MM.1S (cell line): ENCODE measurements at regions not wholly inside any gene's neighbourhood (a gene's known extent, or its start where the extent isn't known, plus 50 kb on each side); places are given as distances from the start of the nearest gene placed in this dataset.

ENCODE experiments used
- CTCF ChIP-seq: fragments of 300-600 bp; sonication (generic); IDR thresholded peaks from 2 replicates; pipeline ENCODE4 v1.5.1; 2016; ENCODE audit warnings: antibody characterized with exemption, low read length, mixed read lengths
- EZH2 ChIP-seq: fragments of 300-600 bp; sonication (generic); optimal IDR thresholded peaks from 2 replicates; pipeline ENCODE3; 2017; ENCODE audit warnings: low read depth, mild to moderate bottlenecking, antibody characterized with exemption, low read length, mixed read lengths

- TF ChIP-seq CTCF (no peak), EZH2 (no peak)
Measured at GRCh38 chr11:70954471-70954870, 297.9 kb downstream of the SHANK2 start.
